IMR-90 (cell line): ENCODE measurements at regions not wholly inside any gene's neighbourhood (a gene's known extent, or its start where the extent isn't known, plus 50 kb on each side); places are given as distances from the start of the nearest gene placed in this dataset.
"Not testable (repeated sequence)": the region's sequence is repeated elsewhere in the genome, so short reads cannot be mapped to it uniquely, and the experiment has no call there.

Experiments
- ATAC-seq: fragments of 200-7000 bp; cut with Tn5 transposase; 2 replicates; pipeline ENCODE4 v1.9.1; 2020; ENCODE audit warnings: low read depth, mild to moderate bottlenecking, moderate library complexity
- BruUV-seq: library from RNA; stranded (reverse); fragments of 400-500 nt; replicated peaks from 2 replicates; lab custom pipeline; 2021; lab: Mats Ljungman, UMichigan
- CTCF ChIA-PET: fragments of 300-600 bp; formaldehyde crosslinking; extraction: SDS; loops from one replicate; lab custom pipeline; 2021; ENCODE audit warnings: antibody characterized with exemption; lab: Yijun Ruan, JAX
- POLR2A ChIA-PET: fragments of 300-600 bp; sonication (Branson Sonifier 250); formaldehyde crosslinking; loops from one replicate; lab custom pipeline; 2022; ENCODE audit warnings: antibody characterized with exemption; ENCODE audit not compliant: unreplicated experiment; lab: Charles Lee
- DNase-seq: peaks from one replicate; pipeline ENCODE4 v3.0.0; 2013
- H2AFZ ChIP-seq: replicated peaks from 2 replicates; pipeline ENCODE3; 2013; ENCODE audit warnings: low read length, mild to moderate bottlenecking; ENCODE audit not compliant: poor library complexity
- H2AK5ac ChIP-seq: 2 replicates; pipeline ENCODE4 v1.6.1; 2013; ENCODE audit warnings: low read depth, low read length, inconsistent platforms
- H2AK9ac ChIP-seq: replicated peaks from 2 replicates; pipeline ENCODE3; 2013; ENCODE audit warnings: mild to moderate bottlenecking, low read depth, low read length, moderate library complexity; ENCODE audit not compliant: poor library complexity
- H2BK120ac ChIP-seq: 2 replicates; pipeline ENCODE4 v1.6.1; 2013; ENCODE audit warnings: low read depth, low read length, inconsistent platforms
- H2BK15ac ChIP-seq: 3 replicates; pipeline ENCODE4 v1.6.1; 2013; ENCODE audit warnings: low read depth, low read length, inconsistent platforms
- H2BK20ac ChIP-seq: 2 replicates; pipeline ENCODE4 v1.6.1; 2013; ENCODE audit warnings: low read depth, mild to moderate bottlenecking, inconsistent platforms, low read length, moderate library complexity
- H2BK5ac ChIP-seq: 2 replicates; pipeline ENCODE4 v1.6.1; 2013; ENCODE audit warnings: mild to moderate bottlenecking, low read depth, low read length, inconsistent platforms; ENCODE audit not compliant: poor library complexity, severe bottlenecking
- H3K14ac ChIP-seq: replicated peaks from 2 replicates; pipeline ENCODE4 v1.6.1; 2013; ENCODE audit warnings: low read depth, low read length, inconsistent platforms
- H3K18ac ChIP-seq: 2 replicates; pipeline ENCODE4 v1.6.1; 2013; ENCODE audit warnings: low read depth, low read length, control low read depth
- H3K23ac ChIP-seq: 2 replicates; pipeline ENCODE4 v1.6.1; 2013; ENCODE audit warnings: low read depth, low read length, inconsistent platforms
- H3K27ac ChIP-seq: 2 replicates; pipeline ENCODE4 v1.5.1; 2013; ENCODE audit warnings: mild to moderate bottlenecking, control low read depth, low read length; ENCODE audit not compliant: insufficient read depth
- H3K27me3 ChIP-seq: 2 replicates; pipeline ENCODE4 v1.6.1; 2013; ENCODE audit warnings: low read length; ENCODE audit not compliant: control insufficient read depth, insufficient read depth
- H3K36me3 ChIP-seq: 2 replicates; pipeline ENCODE4 v1.6.1; 2013; ENCODE audit warnings: low read length, mixed read lengths; ENCODE audit not compliant: control insufficient read depth, insufficient read depth
- H3K4ac ChIP-seq: 2 replicates; pipeline ENCODE4 v1.6.1; 2013; ENCODE audit warnings: low read depth, low read length, inconsistent platforms
- H3K4me1 ChIP-seq: 2 replicates; pipeline ENCODE4 v1.6.1; 2013; ENCODE audit warnings: low read length, mixed read lengths; ENCODE audit not compliant: control insufficient read depth, insufficient read depth
- H3K4me2 ChIP-seq: 2 replicates; pipeline ENCODE4 v1.6.1; 2013; ENCODE audit warnings: low read depth, mild to moderate bottlenecking, control low read depth, low read length, moderate library complexity
- H3K4me3 ChIP-seq: 2 replicates; pipeline ENCODE4 v1.5.1; 2013; ENCODE audit warnings: low read depth, mild to moderate bottlenecking, control low read depth, low read length, moderate library complexity; ENCODE audit not compliant: insufficient read depth
- H3K56ac ChIP-seq: 2 replicates; pipeline ENCODE4 v1.6.1; 2013; ENCODE audit warnings: low read length, inconsistent platforms; ENCODE audit not compliant: insufficient read depth; ENCODE audit errors: extremely low read depth
- H3K79me1 ChIP-seq, 2 experiments: 2 replicates each; pipeline ENCODE4 v1.6.1; 2013; ENCODE audit warnings: low read length in 2 of 2, inconsistent platforms in 1 of 2, low read depth in 1 of 2
- H3K9ac ChIP-seq: 2 replicates; pipeline ENCODE4 v1.6.1; 2013; ENCODE audit warnings: low read depth, low read length, control low read depth
- H3K9me1 ChIP-seq: 2 replicates; pipeline ENCODE4 v1.6.1; 2013; ENCODE audit warnings: low read length, inconsistent platforms; ENCODE audit not compliant: insufficient read depth
- H3K9me3 ChIP-seq: 2 replicates; pipeline ENCODE4 v1.6.1; 2013; ENCODE audit warnings: low read length; ENCODE audit not compliant: control insufficient read depth, insufficient read depth
- H4K20me1 ChIP-seq: 2 replicates; pipeline ENCODE4 v1.6.1; 2013; ENCODE audit warnings: low read length, inconsistent platforms; ENCODE audit not compliant: insufficient read depth
- H4K5ac ChIP-seq: 2 replicates; pipeline ENCODE4 v1.6.1; 2013; ENCODE audit warnings: mild to moderate bottlenecking, low read depth, low read length, control low read depth
- H4K8ac ChIP-seq, 2 experiments: 2 replicates each; pipeline ENCODE4 v1.6.1; 2013; ENCODE audit warnings: low read depth in 2 of 2, low read length in 2 of 2, control low read depth in 1 of 2, inconsistent platforms in 1 of 2
- H4K91ac ChIP-seq: 2 replicates; pipeline ENCODE4 v1.6.1; 2013; ENCODE audit warnings: low read depth, low read length, inconsistent platforms; ENCODE audit not compliant: insufficient read depth
- whole genome bisulfite sequencing, 2 experiments: methylation state at CpG; one replicate each; pipeline versions ENCODE4 v1.1.5 to v1.1.7; 2013; ENCODE audit warnings: missing lambda C conversion rate in 2 of 2; ENCODE audit not compliant: insufficient read length in 1 of 2; ENCODE audit errors: extremely low coverage in 2 of 2; 5-methylcytosine and 5-hydroxymethylcytosine counted together
- dilution Hi-C: fragments of 300-500 bp; cut with HindIII; formaldehyde crosslinking; loops from one replicate; pipeline ENCODE4 v1.14.3; 2018; ENCODE audit warnings: low sequenced_read_pairs; ENCODE audit not compliant: unreplicated experiment
- in situ Hi-C: fragments of 300-500 bp; cut with MboI; formaldehyde crosslinking; loops from 3 replicates; pipeline ENCODE4 v1.14.3; 2019; ENCODE audit warnings: low sequenced_read_pairs, inconsistent platforms, mixed read lengths
- intact Hi-C: fragments of 100-400 bp; cut with micrococcal nuclease; formaldehyde crosslinking; loops from 2 replicates; pipeline ENCODE4 v1.10.0; 2022

DNA sequence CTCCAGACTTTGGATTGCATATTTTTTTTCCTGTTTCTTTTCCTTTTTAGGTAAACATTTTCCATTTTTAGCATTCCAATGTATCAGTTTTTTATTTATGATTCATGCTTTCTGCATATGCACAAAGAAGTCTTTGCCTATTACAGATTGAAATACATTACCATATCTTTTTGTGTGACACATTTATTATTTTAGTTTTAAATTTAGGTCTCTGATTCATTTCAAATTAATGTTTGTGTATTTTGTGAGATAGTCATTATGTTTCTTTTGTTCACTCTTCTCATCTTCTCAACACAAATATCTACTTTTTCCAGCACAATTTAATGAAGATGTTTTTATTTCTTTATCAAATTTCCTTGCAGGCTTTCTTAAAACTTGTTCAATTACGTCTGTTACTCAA lies 838.0 kb upstream of the CDH18 start:
- H3K18ac ChIP-seq, H3K79me1 ChIP-seq, H4K91ac ChIP-seq, DNase-seq, intact Hi-C loops, H2BK120ac ChIP-seq, H3K9ac ChIP-seq, H3K36me3 ChIP-seq, in situ Hi-C loops, H4K5ac ChIP-seq, H3K4me2 ChIP-seq, H3K27me3 ChIP-seq, POLR2A ChIA-PET, H2AFZ ChIP-seq, H2AK5ac ChIP-seq, H2BK5ac ChIP-seq, H3K23ac ChIP-seq, H4K20me1 ChIP-seq, CTCF ChIA-PET, H3K4me1 ChIP-seq, dilution Hi-C loops, H3K4me3 ChIP-seq, H2BK15ac ChIP-seq, H3K56ac ChIP-seq, H2AK9ac ChIP-seq, H3K4ac ChIP-seq, H4K8ac ChIP-seq, H3K9me3 ChIP-seq, H3K14ac ChIP-seq, BruUV-seq, H2BK20ac ChIP-seq, H3K9me1 ChIP-seq, ATAC-seq, H3K27ac ChIP-seq: not testable (repeated sequence)
- no CpG with 5 or more reads among the region's 1 CpG for WGBS, 2 experiments

GRCh38 chr5:20797216-20797615 lies 809.2 kb upstream of the CDH18 start:
- dilution Hi-C loops, H2BK20ac ChIP-seq, H3K79me1 ChIP-seq, H3K9me3 ChIP-seq, H2AK5ac ChIP-seq, ATAC-seq, H2BK15ac ChIP-seq, DNase-seq, BruUV-seq, H3K4me2 ChIP-seq, POLR2A ChIA-PET, H3K14ac ChIP-seq, H4K8ac ChIP-seq, H3K36me3 ChIP-seq, H4K20me1 ChIP-seq, intact Hi-C loops, H2BK5ac ChIP-seq, H3K4me1 ChIP-seq, H3K18ac ChIP-seq, H2AFZ ChIP-seq, CTCF ChIA-PET, H2BK120ac ChIP-seq, H3K9me1 ChIP-seq, H3K27me3 ChIP-seq, in situ Hi-C loops, H3K27ac ChIP-seq, H4K91ac ChIP-seq, H3K4ac ChIP-seq, H3K4me3 ChIP-seq, H3K9ac ChIP-seq, H3K56ac ChIP-seq, H3K23ac ChIP-seq, H2AK9ac ChIP-seq, H4K5ac ChIP-seq: not testable (repeated sequence)
- no CpG with 5 or more reads among the region's 1 CpG for WGBS, 2 experiments
